Cardiac septum (tissue), 1 donor: ENCODE measurements at regions not wholly inside any gene's neighbourhood (a gene's known extent, or its start where the extent isn't known, plus 50 kb on each side); places are given as distances from the start of the nearest gene placed in this dataset.
"Not testable (repeated sequence)": the region's sequence is repeated elsewhere in the genome, so short reads cannot be mapped to it uniquely, and the experiment has no call there.

Experiments used
- DNase-seq: peaks from one replicate; pipeline ENCODE4 v3.0.0-alpha.2; 2020; ENCODE audit warnings: low spot score
- intact Hi-C: fragments of 100-400 bp; cut with DNase I; formaldehyde crosslinking; loops from one replicate; pipeline ENCODE4 v1.14.0; 2022
- donor health status: DM: no; HTN: no; CAD: no.

DNA sequence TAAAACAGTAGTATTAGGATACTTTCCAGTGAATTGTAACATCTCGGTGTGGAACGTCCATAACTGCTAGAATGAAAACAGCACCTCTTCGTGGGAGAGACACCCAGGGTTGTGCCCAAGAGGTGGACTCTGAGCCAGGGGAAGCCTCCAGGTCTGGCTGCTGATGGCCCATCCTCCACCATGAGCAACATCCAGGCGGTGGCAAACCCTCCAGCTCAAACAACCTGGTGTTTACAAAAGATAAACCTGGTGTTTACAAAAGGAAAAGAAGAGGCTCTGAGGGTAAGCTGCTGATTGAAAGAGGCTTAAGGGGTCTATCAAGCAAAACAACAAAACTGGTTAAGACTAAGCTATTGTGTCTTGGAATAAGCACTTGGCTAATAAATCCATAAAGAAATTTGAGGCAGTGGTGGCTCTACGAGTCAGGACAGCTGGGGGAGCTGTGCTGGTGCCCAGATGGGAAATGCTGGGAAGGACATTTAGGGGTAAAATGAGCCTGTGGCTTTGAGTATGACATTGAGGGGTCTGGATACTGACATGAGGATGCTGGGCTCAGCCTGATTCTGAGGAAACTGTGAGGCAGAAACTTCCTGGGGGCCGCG, 909.0 kb downstream of the BRD1 start:
- intact Hi-C loops: no loop called here
- no peak for DNase-seq

DNA sequence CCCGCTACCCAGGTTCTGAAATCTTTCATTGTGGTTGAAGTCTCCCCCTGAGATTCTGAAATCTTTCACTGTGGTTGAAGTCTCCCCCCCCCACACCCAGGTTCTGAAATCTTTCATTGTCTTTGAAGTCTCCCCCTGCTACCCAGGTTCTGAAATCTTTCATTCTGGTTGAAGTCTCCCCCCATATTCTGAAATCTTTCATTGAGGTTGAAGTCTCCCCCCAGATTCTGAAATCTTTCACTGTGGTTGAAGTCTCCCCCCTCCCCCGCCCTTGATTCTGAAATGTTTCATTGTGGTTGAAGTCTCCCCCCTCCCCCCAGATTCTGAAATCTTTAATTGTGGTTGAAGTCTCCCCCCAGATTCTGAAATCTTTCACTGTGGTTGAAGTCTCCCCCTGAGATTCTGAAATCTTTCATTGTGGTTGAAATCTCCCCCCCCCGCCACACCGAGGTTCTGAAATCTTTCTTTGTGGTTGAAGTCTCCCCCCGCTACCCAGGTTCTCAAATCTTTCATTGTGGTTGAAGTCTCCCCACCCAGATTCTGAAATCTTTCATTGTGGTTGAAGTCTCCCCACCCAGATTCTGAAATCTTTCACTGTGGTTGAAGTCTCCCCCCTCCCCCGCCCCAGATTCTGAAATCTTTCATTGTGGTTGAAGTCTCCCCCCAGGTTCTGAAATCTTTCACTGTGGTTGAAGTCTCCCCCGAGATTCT, 915.2 kb downstream of the BRD1 start:
- intact Hi-C loops, DNase-seq: not testable (repeated sequence)

DNA sequence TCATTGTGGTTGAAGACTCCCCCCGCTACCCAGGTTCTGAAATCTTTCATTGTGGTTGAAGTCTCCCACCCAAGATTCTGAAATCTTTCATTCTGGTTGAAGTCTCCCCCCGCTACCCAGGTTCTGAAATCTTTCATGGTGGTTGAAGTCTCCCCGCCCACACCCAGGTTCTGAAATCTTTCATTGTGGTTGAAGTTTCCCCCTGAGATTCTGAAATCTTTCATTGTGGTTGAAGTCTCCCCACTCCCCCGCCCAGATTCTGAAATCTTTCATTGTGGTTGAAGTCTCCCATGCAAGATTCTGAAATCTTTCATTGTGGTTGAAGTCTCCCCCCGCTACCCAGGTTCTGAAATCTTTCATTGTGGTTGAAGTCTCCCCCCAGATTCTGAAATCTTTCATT, 916.0 kb downstream of the BRD1 start:
- intact Hi-C loops, DNase-seq: not testable (repeated sequence)

DNA sequence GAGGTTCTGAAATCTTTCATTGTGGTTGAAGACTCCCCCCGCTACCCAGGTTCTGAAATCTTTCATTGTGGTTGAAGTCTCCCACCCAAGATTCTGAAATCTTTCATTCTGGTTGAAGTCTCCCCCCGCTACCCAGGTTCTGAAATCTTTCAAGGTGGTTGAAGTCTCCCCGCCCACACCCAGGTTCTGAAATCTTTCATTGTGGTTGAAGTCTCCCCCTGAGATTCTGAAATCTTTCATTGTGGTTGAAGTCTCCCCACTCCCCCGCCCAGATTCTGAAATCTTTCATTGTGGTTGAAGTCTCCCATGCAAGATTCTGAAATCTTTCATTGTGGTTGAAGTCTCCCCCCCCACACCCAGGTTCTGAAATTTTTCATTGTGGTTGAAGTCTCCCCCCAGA, 916.6 kb downstream of the BRD1 start:
- DNase-seq, intact Hi-C loops: not testable (repeated sequence)

DNA sequence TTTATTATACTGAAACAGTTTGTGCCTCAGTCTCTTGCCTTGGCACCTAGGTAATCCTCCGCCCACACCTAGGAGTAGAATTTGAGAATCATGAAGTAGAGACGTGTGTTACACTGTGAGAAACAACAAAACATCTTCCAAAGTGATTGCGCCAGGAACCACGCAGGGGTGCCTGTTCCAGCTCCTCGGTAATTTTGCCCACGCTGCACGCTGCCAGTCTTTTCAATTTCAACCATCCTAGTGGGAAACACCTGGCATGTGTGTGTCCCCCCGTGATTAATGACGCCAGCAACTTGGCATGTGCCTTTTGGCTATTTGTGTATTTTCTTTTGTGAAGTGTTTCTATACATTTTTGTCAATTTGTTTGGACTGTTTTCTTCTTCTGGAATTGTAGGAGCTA, 919.1 kb downstream of the BRD1 start:
- intact Hi-C loops: no loop called here
- no peak for DNase-seq

DNA sequence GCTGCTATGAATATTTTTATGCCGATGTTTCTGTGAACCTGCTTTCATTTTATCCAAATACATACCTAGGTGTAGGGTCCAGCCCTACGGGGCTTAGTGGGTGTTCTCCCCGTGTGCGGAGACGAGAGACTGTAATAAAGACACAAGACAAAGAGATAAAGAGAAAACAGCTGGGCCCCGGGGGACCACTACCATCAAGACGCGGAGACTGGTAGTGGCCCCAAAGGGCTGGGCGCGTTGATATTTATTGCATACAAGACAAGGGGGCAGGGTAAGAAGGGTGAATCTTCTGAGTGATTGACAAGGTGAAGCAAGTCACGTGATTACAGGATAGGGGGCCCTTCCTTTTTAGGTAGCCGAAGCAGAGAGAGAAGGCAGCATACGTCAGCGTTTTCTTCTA, 920.1 kb downstream of the BRD1 start:
- intact Hi-C loops: no loop called here
- no peak for DNase-seq

DNA sequence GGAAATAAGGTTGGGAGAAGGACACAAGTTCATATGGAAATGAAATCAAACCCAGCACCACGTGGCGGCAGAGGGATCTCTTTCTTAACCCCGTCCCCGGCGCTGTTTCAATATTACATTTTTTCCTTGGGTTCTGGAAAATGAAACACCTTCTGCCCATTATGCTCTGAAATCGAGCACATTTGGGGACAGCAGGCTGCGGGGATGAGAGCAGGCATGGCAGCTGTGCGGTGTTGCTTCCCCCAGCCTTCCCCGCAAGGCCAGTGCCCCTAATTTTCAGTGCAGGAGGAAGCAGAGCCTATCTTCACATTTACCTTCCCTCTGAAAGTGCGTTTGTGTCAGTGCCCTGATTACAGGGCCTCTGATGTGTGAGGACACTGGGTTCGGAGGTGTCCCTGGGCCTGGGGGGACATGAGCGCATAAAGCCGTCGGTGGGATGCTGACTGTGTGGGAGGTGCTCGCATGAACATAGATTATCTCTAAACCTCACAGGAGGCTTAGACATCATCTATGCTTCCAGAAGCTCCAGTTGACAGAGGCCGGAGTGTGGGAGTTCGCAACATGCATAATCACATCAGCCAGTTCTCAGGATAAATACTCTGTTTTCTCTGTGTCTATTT, 921.3 kb downstream of the BRD1 start:
- no peak for DNase-seq

DNA sequence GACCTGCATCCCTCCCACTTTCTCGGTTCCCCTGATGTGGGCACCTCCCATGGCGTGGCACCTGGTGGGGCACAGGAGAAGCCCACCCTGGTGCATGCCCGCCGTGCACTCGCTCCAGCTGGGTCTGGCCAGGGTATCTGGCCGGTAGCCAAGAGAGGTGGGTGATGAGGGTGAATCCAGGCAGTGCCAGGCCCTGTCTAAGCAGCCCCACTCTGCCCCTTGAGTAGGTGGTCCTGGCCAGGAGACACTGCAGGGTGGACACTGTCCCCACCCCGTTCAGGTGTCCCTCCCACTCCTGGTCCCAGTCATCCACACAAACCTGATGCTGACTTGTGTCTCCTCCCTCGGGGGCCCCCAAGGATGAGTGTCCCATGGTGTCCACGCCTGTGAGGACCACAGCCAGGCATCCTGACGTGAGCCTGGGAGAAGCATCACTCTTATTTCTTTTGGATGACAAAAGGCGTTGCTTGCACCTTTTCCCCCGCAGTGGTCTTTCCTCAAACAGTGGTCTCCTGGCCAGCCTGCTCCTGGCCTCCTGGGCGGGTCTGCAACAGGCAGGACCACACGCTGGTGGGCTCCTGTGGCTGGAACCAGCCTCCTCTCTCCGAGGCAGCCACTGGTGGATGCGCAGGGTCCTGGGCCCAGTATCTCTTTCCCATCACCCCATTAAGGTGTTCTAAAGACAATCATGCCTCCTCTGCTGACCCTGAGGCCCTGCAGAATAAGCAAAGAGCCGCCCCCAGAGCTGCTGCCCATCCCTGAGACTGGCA, 922.3 kb downstream of the BRD1 start:
- no peak for DNase-seq
- intact Hi-C loops: no loop called here

More for the DNA sequence above, 921.3 kb downstream of the BRD1 start:
- intact Hi-C loops: no loop called here

DNA sequence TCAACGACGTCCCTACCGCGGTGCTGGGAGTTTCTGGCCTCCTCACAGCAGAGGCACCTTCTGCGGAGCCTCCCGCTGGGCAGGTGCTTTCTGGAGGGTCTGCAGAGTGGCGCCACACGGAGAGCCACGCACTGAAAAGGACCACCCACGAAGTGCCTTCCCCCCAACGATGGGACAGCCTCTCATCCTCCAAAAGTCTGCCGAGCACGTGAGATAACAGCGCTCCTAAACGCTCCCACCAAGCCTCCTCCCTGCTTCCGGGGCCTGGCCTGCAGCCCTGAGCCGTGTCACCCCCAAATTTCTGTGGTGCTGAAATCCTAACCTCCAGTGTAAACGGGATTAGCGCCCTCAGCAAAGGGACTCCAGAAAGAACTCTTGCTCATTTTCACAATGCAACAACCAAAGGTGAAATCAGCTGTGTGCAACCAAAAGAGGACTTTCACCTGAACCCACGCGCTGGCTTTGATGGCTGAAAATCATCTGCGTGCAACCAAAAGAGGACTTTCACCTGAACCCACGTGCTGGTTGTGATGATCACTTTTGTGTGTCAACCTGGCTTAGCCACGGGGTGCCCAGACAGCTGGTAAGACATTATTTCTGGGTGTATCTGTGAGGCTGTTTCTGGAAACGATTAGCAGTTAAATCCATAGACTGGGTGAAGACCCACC, 924.6 kb downstream of the BRD1 start:
- DNase-seq: no peak
- intact Hi-C loops: no loop called here

DNA sequence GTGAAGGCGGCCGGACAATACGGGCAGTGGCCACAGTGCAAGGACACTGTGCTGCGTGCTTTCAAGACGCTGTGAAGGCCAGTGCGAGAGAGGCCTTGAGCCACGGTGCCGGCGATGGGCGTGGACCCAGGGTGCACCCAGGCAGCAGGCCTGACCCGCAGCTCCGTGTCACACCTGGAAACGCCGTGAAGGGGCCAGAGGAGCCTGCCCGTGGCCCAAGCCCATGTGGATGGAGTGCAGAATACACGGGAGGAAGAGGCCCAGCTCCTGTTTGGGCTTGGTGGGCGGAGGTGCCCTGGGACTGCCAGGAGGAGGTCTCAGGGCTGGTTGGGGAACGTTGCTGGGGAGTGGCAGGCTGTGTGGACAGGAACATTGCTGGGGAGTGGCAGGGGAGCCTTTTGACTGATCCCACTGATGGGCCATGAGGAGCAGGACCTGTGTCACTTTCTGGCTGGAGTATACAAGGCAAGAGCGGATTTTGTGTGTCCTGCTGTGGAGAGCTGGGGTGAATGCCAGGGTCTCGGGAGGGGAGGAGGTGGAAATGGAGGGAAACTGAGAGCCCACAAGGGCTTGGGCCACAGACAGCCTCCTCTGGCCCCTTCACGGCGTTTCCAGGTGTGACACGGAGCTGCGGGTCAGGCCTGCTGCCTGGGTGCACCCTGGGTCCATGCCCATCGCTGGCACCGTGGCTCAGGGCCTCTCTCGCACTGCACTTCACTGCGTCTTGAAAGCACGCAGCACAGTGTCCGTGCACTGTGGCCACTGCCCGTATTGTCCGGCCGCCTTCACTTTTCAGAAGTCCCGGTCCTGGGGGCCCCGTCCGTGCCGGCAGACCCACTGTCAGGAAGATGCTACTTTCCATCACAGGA, 925.4 kb downstream of the BRD1 start:
- intact Hi-C loops: no loop called here
- no peak for DNase-seq

DNA sequence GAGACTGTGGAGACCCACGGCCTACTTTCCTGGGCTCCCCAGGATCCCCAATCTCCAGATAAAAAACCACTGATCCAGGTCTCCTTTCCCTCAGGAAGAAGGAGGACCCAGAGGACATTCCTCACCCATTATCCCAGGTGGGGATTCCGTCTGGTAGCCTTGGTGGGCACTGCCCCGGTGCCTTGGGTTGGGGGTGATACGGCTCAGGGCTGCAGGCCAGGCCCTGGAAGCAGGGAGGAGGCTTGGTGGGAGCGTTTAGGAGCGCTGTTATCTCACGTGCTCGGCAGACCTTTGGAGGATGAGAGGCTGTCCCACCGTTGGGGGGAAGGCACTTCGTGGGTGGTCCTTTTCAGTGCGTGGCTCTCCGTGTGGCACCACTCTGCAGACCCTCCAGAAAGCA, 926.3 kb downstream of the BRD1 start:
- intact Hi-C loops: no loop called here
- no peak for DNase-seq

DNA sequence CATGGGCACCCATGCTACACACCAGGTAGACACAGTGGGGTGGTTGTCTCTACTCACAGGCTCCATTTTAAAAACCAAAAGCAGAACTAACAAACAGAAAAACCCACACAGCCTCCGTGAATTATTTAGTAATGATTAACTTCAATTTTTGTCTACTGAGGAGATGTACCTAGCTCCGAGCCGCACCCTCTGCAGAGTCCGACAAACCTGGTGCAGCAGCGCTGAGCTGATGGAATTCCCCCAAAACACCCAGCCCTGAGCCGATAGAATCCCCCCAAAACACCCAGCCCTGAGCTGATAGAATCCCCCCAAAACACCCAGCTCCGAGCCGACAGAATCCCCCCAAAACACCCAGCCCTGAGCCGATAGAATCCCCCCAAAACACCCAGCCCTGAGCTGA, 927.0 kb downstream of the BRD1 start:
- intact Hi-C loops: no loop called here
- DNase-seq: no peak

DNA sequence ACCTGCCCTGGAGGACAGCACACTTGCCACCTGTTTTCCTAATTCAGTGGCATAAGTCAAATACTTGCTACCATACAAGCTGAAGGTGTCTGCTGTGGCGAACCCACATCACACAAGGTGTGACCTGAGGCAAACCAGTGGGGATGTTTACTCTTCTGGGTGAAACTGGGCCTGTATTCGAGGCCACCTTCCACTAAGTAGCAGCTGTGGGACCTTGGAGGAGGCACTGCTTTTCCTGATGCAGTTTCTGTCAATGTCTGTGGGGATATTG, 927.4 kb downstream of the BRD1 start:
- no peak for DNase-seq
- intact Hi-C loops: no loop called here

DNA sequence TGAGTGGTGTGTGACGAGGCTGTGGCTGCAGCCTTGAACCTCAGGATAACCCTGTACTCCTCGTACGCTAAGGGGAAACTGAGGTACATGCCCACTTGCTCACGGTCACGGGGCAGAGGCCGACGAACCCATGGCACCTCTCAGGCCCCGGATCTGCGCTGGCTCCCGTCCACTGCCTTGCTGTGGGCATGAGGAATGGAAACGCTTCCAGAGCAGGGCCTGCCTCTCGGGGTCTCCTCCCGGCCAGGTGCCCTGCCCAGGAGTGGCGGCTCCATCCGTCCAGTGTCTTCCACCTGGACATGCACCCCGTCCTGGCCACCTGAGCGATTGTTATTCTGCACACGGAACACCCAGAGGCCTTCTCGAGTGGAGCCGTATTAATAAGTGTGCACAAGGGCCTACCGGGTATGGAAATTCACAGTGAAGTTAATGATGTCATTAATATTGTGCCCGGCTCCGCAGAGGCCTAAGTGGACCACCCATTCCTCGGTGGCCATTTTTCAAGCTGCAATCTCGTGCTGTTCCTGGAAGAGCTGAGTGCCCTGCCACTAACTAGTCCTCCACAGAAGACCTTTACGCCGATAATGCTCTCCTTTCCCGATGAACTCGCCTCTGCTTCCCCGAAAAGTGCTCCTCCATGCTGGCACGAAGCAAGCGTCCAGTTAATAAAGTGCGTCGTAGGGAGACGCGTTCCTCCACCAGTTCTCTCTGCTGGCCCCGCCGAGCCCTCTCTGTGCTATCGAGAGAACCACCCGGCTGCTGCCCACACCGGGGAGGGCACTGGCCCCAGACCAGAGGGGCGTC, 927.9 kb downstream of the BRD1 start:
- DNase-seq: no peak
- intact Hi-C loops: no loop called here

DNA sequence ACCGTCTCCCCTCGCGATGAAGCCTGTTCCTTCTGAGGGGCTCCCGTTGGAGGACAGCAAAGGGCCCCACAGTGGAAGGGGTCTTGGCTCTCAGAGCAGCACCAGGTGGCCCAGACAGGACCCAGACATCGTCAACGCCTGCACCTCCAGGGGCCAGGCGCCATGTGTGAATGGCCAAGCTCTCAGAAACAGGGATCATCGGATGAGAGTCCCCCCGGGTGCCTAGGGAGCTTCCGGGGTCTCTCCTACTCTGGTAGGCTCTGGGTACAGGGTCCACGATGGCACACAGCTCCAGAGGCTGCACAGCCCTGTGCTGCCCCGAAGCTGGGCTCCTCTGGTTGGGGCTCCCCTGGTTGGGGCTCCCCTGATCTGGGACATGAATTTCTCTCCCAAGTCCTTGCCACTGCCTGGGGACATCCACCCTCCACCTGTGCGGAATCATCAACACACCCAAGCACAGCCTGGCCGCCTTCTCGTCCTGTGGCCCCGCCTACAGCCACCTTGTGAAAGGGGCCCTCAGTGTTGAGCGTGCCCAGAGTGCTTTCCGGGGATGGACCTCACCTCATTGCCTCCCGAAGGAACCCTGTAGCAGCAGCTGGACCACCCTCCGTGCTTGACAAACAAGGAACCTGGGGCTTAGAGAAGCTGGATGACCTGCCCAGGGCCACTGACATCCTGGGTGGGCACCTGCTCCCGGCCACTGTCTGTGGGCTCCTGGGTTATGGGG, 929.0 kb downstream of the BRD1 start:
- DNase-seq: no peak
- intact Hi-C loops: no loop called here

DNA sequence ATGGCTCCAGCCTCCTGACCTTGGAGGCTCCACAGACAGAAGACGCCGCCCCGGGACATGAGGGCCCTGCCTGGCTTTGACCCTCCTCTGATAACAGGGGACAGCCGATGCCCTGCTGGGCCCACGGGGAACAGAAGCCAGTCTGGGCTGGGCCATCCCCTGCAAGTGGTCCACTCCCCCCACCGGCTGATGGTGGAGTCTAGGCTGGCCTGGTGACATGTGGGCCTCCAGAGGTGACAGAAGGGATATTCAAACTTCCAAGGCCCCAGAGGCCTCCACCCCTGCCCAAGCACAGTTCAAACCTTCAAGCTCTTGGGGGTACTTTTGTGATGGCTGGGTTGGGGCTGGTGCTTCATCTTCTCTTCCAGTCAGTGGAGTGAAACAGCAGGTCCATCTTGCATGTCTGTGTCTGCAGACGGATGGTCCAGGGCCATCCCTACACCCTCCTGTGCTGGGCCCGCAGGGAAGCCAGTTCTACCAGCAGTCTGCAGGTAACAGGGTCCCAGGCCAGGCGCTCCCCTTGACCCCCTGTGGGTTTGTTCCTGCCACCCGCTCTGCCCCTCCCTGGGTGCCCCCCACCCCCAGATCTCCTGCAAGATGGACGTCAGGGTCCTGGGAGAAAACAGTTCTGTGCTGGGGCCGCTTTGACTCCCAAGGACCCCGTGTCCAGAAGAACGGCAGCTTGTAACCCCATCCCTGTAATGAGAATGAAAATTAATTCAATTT, 929.9 kb downstream of the BRD1 start:
- intact Hi-C loops: no loop called here
- DNase-seq: no peak
